PC-9 (cell line): ENCODE measurements at regions not wholly inside any gene's neighbourhood (a gene's known extent, or its start where the extent isn't known, plus 50 kb on each side); places are given as distances from the start of the nearest gene placed in this dataset.

Experiments used
- BruUV-seq: library from RNA; stranded (reverse); fragments of 400-500 nt; replicated peaks from 2 replicates; lab custom pipeline; 2021; lab: Mats Ljungman, UMichigan
- CTCF ChIA-PET: fragments of 300-600 bp; sonication (Branson Sonifier 250); formaldehyde crosslinking; loops from one replicate; lab custom pipeline; 2022; ENCODE audit warnings: antibody characterized with exemption; lab: Charles Lee
- POLR2A ChIA-PET: fragments of 300-600 bp; sonication (Branson Sonifier 250); formaldehyde crosslinking; loops from one replicate; lab custom pipeline; 2022; ENCODE audit warnings: antibody characterized with exemption; ENCODE audit not compliant: unreplicated experiment; lab: Charles Lee
- DNase-seq, 2 experiments: peaks; one replicate each; pipeline versions ENCODE4 v3.0.0 to v3.0.0-alpha.2; 2015 to 2022; ENCODE audit warnings: mixed read lengths in 1 of 2
- H2AFZ ChIP-seq: fragments of 200-600 bp; sonication (generic); 2 replicates; pipeline ENCODE4 v1.8.1; 2017; ENCODE audit warnings: antibody characterized with exemption
- H3F3A ChIP-seq: fragments of 200-600 bp; sonication (generic); 2 replicates; pipeline ENCODE4 v1.8.1; 2017; ENCODE audit warnings: antibody characterized with exemption, mild to moderate bottlenecking, low read depth; ENCODE audit not compliant: insufficient read depth
- H3K27ac ChIP-seq: fragments of 200-600 bp; sonication (generic); 2 replicates; pipeline ENCODE4 v1.6.1; 2016; ENCODE audit warnings: mixed run types
- H3K27me3 ChIP-seq: fragments of 200-600 bp; sonication (generic); 2 replicates; pipeline ENCODE4 v1.6.1; 2016; ENCODE audit warnings: low read depth, mixed run types; ENCODE audit not compliant: insufficient read depth
- H3K36me3 ChIP-seq: fragments of 200-600 bp; sonication (generic); 2 replicates; pipeline ENCODE4 v1.6.1; 2016; ENCODE audit warnings: low read depth, mixed run types
- H3K4me1 ChIP-seq: fragments of 200-600 bp; sonication (generic); replicated peaks from 2 replicates; pipeline ENCODE4 v1.6.1; 2016; ENCODE audit warnings: mixed run types; ENCODE audit not compliant: insufficient read depth
- H3K4me2 ChIP-seq: fragments of 200-600 bp; sonication (generic); 2 replicates; pipeline ENCODE4 v1.6.1; 2017; ENCODE audit warnings: mixed run types
- H3K4me3 ChIP-seq: fragments of 200-600 bp; sonication (generic); 2 replicates; pipeline ENCODE4 v1.6.1; 2016; ENCODE audit warnings: mixed run types
- H3K79me2 ChIP-seq: fragments of 200-600 bp; sonication (generic); 2 replicates; pipeline ENCODE4 v1.6.1; 2017; ENCODE audit warnings: low read depth, mixed run types
- H3K9me2 ChIP-seq: fragments of 200-600 bp; sonication (generic); 2 replicates; pipeline ENCODE4 v1.8.1; 2017; ENCODE audit warnings: mild to moderate bottlenecking; ENCODE audit not compliant: insufficient read depth
- H3K9me3 ChIP-seq: fragments of 200-600 bp; sonication (generic); 2 replicates; pipeline ENCODE4 v1.8.1; 2016; ENCODE audit warnings: low read depth; ENCODE audit not compliant: insufficient read depth
- H4K20me1 ChIP-seq: fragments of 200-600 bp; sonication (generic); 2 replicates; pipeline ENCODE4 v1.8.1; 2017; ENCODE audit not compliant: insufficient read depth
- CTCF ChIP-seq: fragments of 200-600 bp; sonication (generic); conservative IDR thresholded peaks from 2 replicates; pipeline ENCODE4 v1.6.1; 2017; ENCODE audit warnings: mixed run types, antibody characterized with exemption, mild to moderate bottlenecking, moderate library complexity
- EZH2 ChIP-seq: fragments of 200-600 bp; sonication (generic); IDR thresholded peaks from 2 replicates; pipeline ENCODE4 v1.8.0; 2017; ENCODE audit warnings: antibody characterized with exemption, low read depth
- intact Hi-C: fragments of 100-400 bp; cut with micrococcal nuclease; formaldehyde crosslinking; loops from one replicate; pipeline ENCODE4 v1.10.0; 2022; ENCODE audit not compliant: unreplicated experiment

- Histone ChIP-seq H3K4me3 (no peak overlapping the region), H3K36me3 (no peaks in the 10 kb centered on the region), H3K9me3 (no peaks in the 10 kb centered on the region; the same call in 1 of the 2 replicates), H4K20me1 (no peaks in the 10 kb centered on the region), H3K27me3 (no peaks in the 10 kb centered on the region), H3K27ac (no peak overlapping the region), H3K79me2 (no peaks in the 10 kb centered on the region), H3K9me2 (no peaks in the 10 kb centered on the region), H3K4me2 (no peak overlapping the region), H2AFZ (no peak overlapping the region), H3K4me1 (peaks cover 2% of the 10 kb centered on the region; the same call in 1 of the 2 replicates), H3F3A (no peaks in the 10 kb centered on the region)
- no TSS peak for BruUV-seq
- ChIA-PET CTCF (no interaction called here), POLR2A (interaction anchor here (0.7 kb wide), 1 partner anchor 82 kb away, joined by 18 read pairs; no protein-coding TSS in a partner anchor)
- TF ChIP-seq CTCF (no peak), EZH2 (no peak)
- intact Hi-C loops: no loop called here
- DNase-seq: no peak
Observed at GRCh38 chr4:34198966-34199365, 2045.3 kb downstream of the ARAP2 start.

GRCh38 chr4:34200535-34200934 lies 2043.8 kb downstream of the ARAP2 start:
- H3K36me3 ChIP-seq: no peaks in the 10 kb centered on the region
- TF ChIP-seq EZH2 (no peak), CTCF (no peak)
- H3K4me1 ChIP-seq: no peaks in the 10 kb centered on the region
- BruUV-seq: no TSS peak
- no peaks in the 10 kb centered on the region; the same call in 1 of the 2 replicates for H3K9me3 ChIP-seq
- no peaks in the 10 kb centered on the region for H3K79me2 ChIP-seq
- no peaks in the 10 kb centered on the region for H3K9me2 ChIP-seq
- no peak for DNase-seq
- H3K4me3 ChIP-seq: no peak overlapping the region
- ChIA-PET CTCF (interaction anchor here (0.7 kb wide), 1 partner anchor 53 kb away, joined by 3 read pairs; no protein-coding TSS in a partner anchor), POLR2A (no interaction called here)
- intact Hi-C loops: no loop called here
- H2AFZ ChIP-seq: no peak overlapping the region
- H3K27ac ChIP-seq: no peak overlapping the region
- no peaks in the 10 kb centered on the region for H3K27me3 ChIP-seq
- H3F3A ChIP-seq: no peaks in the 10 kb centered on the region
- H3K4me2 ChIP-seq: no peak overlapping the region
- H4K20me1 ChIP-seq: no peaks in the 10 kb centered on the region

- no peaks in the 10 kb centered on the region for H3K4me1 ChIP-seq
- no peak for DNase-seq
- no peaks in the 10 kb centered on the region for H3K36me3 ChIP-seq
- H2AFZ ChIP-seq: no peak overlapping the region
- no peak overlapping the region for H3K27ac ChIP-seq
- H3K4me2 ChIP-seq: no peak overlapping the region
- POLR2A ChIA-PET: no interaction called here
- intact Hi-C loops: no loop called here
- H3F3A ChIP-seq: no peaks in the 10 kb centered on the region
- no TSS peak for BruUV-seq
- no peak overlapping the region for H3K4me3 ChIP-seq
- no peaks in the 10 kb centered on the region for H3K27me3 ChIP-seq
- no peaks in the 10 kb centered on the region for H3K9me2 ChIP-seq
- CTCF ChIA-PET: no interaction called here
- H4K20me1 ChIP-seq: no peaks in the 10 kb centered on the region
- no peak for TF ChIP-seq CTCF
- no peak for TF ChIP-seq EZH2
- no peaks in the 10 kb centered on the region for H3K79me2 ChIP-seq
- H3K9me3 ChIP-seq: no peaks in the 10 kb centered on the region; the same call in none of the 2 replicates
Observed at GRCh38 chr4:34202154-34202553, 2042.2 kb downstream of the ARAP2 start.
